COR-L47 (cell line): ENCODE measurements at regions not wholly inside any gene's neighbourhood (a gene's known extent, or its start where the extent isn't known, plus 50 kb on each side); places are given as distances from the start of the nearest gene placed in this dataset.

Experiments
- DNase-seq: peaks from one replicate; lab custom pipeline; 2025; lab: John Stamatoyannopoulos, UW

GRCh38 chr18:2172881-2173280 lies 398.4 kb downstream of the METTL4 start:
- DNase-seq, result no peak

GRCh38 chr18:2173486-2173885 lies 397.8 kb downstream of the METTL4 start:
- peak; percentile 46 for DNase-seq

GRCh38 chr18:2178036-2178435 lies 393.3 kb downstream of the METTL4 start:
- DNase-seq, result no peak

GRCh38 chr18:2179498-2180183 lies 391.7 kb downstream of the METTL4 start:
- DNase-seq, result no peak

GRCh38 chr18:2180586-2180985 lies 390.7 kb downstream of the METTL4 start:
- DNase-seq, result no peak

GRCh38 chr18:2183432-2183831 lies 387.9 kb downstream of the METTL4 start:
- no peak for DNase-seq

- no peak for DNase-seq
Observed at GRCh38 chr18:2186967-2187366, 384.3 kb downstream of the METTL4 start.

- no peak for DNase-seq
Observed at GRCh38 chr18:2188258-2188657, 383.0 kb downstream of the METTL4 start.

GRCh38 chr18:2191180-2191790 lies 380.0 kb downstream of the METTL4 start:
- no peak for DNase-seq

GRCh38 chr18:2192562-2192961 lies 378.7 kb downstream of the METTL4 start:
- no peak for DNase-seq

- DNase-seq, result no peak
Observed at GRCh38 chr18:2197946-2198345, 373.4 kb downstream of the METTL4 start.

GRCh38 chr18:2199060-2199459 lies 372.2 kb downstream of the METTL4 start:
- DNase-seq, result no peak

GRCh38 chr18:2201036-2201600 lies 370.2 kb downstream of the METTL4 start:
- DNase-seq, result no peak

- DNase-seq, result no peak
Observed at GRCh38 chr18:2204736-2205135, 366.6 kb downstream of the METTL4 start.

- no peak for DNase-seq
Observed at GRCh38 chr18:2207294-2207693, 364.0 kb downstream of the METTL4 start.

- no peak for DNase-seq
Observed at GRCh38 chr18:2212598-2213205, 358.6 kb downstream of the METTL4 start.

GRCh38 chr18:2213905-2214304 lies 357.4 kb downstream of the METTL4 start:
- no peak for DNase-seq

GRCh38 chr18:2217356-2217755 lies 353.9 kb downstream of the METTL4 start:
- DNase-seq, result no peak

- DNase-seq, result no peak
Observed at GRCh38 chr18:2218101-2218500, 353.2 kb downstream of the METTL4 start.

- DNase-seq, result no peak
Observed at GRCh38 chr18:2219706-2220105, 351.6 kb downstream of the METTL4 start.

GRCh38 chr18:2222270-2223185 lies 348.8 kb downstream of the METTL4 start:
- DNase-seq, result no peak

- DNase-seq, result no peak
Observed at GRCh38 chr18:2223449-2223848, 347.9 kb downstream of the METTL4 start.
